ENCODE measurements at regions not wholly inside any gene's neighbourhood (a gene's known extent, or its start where the extent isn't known, plus 50 kb on each side); places are given as distances from the start of the nearest gene placed in this dataset.
"Not testable (repeated sequence)": the region's sequence is repeated elsewhere in the genome, so short reads cannot be mapped to it uniquely, and the experiment has no call there.

- DNase-seq (ENCODE audit: low spot score), result no peak
Measured at GRCh38 chr12:28060871-28061270, 88.3 kb upstream of the PTHLH start.

DNA sequence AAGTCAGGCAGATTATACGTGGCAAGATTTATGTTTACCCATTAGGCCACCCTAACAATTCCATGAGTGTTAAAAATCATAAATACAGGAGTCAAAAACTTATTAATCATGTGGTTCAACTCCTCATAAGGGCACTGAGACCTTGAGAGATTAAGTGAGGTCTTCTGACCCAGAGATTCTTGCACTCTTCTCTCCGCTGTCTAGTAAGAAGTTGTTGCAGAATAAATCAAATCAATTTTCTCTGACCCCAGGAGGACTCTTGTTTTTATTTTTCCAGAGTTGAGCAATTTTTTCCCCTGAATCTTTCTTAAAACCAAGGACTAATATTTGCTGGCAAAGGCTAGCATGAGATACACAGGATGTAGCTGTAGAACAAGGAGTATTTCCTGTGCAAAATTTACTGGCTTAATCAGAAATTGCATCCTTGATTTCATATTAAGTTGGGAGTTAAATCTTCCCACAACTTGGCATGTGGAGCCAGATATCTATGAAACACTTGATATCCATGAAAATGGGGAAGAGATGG, 90.9 kb upstream of the PTHLH start:
- no peak for DNase-seq (ENCODE audit: low spot score)

- no peak for DNase-seq (ENCODE audit: low spot score)
Measured at GRCh38 chr12:28065374-28065773, 92.8 kb upstream of the PTHLH start.

- no peak for DNase-seq (ENCODE audit: low spot score)
Measured at GRCh38 chr12:28065889-28066630, 93.5 kb upstream of the PTHLH start.

DNA sequence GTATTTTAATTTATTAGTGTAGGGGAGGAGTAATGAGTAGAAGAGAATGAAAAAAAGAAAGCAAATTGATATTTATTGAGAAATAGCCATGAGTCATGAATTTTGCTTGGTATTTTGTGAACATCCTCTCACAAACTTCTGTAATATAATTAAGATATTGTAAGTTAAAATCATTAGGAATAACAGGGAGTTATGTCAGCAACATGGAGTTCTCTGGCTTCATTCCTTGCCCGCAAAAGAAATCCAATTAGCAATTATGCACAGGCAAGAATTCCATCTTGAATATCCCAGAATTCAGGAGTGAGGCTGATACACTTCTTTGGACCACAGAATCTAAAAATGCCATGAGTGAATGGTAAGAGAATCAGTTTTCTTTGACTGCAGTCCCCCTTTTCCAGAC, 94.3 kb upstream of the PTHLH start:
- DNase-seq (ENCODE audit: low spot score), result no peak

- DNase-seq (ENCODE audit: low spot score), result no peak
Measured at GRCh38 chr12:28068467-28068866, 95.9 kb upstream of the PTHLH start.

- no peak for DNase-seq (ENCODE audit: low spot score)
Measured at GRCh38 chr12:28079539-28079938, 107.0 kb upstream of the PTHLH start.

DNA sequence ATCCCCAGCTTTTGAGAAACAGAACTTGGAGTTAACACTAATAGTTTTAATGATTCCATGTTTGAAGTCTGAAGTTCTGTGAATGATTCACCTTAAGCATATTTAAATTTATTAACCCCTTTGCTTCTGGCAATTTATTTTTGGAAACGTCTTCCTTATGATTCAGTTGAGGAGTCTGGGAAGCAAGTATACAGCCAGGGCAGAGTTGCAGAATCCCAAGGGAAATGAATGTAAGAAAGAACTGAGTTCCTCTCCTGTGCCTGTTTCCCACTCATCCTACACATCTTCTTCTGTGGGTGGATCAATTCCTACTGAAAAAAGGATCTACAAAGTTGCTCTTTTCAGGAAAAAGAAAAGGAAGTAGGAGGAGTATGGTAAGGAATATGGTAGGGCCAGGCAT, 108.2 kb upstream of the CCDC91 start:
- no peak for DNase-seq (ENCODE audit: low spot score)

- peak; percentile 52 for DNase-seq (ENCODE audit: low spot score)
Measured at GRCh38 chr12:28083840-28084678, 106.2 kb upstream of the CCDC91 start.

DNA sequence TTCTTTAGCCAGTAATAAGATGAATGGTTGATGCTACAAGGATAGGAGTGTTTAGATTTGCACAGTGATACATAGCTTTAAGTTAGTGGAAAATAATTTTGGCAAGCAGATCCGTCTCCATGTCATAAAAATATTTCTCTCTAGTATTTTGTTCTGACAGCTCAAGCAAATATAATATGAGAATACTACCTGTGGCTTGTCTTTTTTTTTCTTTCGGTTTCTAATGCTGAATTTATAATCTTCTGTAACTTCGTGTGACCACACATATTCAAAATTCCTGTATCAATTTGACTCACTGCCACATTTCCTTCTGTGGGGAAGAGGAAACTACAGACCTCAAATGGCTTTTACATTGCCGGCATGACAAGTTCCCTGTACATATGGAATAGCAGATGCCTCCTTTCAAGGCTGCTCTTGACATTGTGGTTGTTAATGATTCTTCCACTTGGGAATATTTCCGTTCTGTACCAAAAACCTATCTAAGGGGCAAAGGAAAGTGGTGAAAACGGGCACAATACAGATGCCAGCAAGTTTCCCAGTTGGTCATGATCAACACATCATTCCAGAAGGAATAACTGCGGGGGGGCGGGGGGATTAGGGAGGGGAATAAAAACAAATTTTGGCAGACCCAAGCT, 103.6 kb upstream of the CCDC91 start:
- no peak for DNase-seq (ENCODE audit: low spot score)

DNA sequence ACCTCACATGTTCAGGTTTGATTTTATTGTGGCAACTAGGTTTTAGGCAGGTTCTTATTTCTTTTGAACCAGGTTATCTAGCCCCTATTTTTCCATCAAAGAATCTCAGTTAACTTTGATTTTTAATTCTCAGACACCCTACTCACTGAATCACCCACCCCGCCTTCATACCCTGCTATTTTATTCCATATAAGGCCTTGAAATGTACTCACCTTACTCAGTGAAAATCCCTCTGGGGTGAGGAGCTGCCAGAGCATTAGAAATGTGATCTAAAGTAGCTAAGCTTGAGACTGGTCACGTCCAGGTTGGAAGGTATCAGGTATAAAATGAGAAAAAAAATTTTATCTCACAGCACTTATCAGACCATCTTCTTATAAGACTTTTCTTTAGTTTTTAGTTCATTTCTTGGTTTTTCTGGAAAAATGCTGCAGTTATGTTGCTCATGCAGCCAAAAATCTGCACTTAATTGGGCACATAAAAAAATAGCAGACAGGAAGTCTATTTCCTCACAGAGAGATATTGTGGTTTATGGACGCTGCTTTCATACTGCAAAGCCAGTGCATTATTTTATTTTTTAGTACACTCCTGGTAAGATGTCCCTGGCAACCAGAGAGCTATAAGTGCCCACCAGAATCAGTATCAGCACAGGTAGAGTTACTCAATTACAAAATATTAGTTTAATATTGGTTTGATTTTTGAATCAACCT, 101.5 kb upstream of the CCDC91 start:
- peak; percentile 32 for DNase-seq (ENCODE audit: low spot score)

- DNase-seq (ENCODE audit: low spot score), result peak; percentile 27
Measured at GRCh38 chr12:28089338-28089737, 100.9 kb upstream of the CCDC91 start.

GRCh38 chr12:28090835-28091234, 99.4 kb upstream of the CCDC91 start:
- no peak for DNase-seq (ENCODE audit: low spot score)

- no peak for DNase-seq (ENCODE audit: low spot score)
Measured at GRCh38 chr12:28092396-28092795, 97.9 kb upstream of the CCDC91 start.

DNA sequence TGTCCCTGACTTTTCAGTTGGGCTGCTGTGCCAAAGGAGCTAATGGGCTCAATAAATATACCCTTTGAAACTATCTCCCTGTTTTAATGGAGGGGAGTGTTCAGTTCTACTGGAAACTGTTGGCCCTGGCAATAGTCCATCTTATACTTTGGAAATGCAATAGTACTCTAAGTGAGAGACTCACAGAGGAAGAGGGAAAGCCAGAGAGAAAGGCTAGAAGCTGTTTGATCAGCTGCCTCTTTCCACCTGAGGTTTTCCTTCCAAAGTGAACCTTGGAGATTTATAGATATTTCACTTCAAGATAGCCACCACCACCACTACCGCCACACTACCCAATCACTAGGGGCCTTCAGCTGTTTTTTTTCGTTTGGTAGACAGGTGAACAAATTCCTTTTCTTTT, 93.6 kb upstream of the CCDC91 start:
- no peak for DNase-seq (ENCODE audit: low spot score)

GRCh38 chr12:28097221-28097620, 93.0 kb upstream of the CCDC91 start:
- DNase-seq (ENCODE audit: low spot score), result no peak

DNA sequence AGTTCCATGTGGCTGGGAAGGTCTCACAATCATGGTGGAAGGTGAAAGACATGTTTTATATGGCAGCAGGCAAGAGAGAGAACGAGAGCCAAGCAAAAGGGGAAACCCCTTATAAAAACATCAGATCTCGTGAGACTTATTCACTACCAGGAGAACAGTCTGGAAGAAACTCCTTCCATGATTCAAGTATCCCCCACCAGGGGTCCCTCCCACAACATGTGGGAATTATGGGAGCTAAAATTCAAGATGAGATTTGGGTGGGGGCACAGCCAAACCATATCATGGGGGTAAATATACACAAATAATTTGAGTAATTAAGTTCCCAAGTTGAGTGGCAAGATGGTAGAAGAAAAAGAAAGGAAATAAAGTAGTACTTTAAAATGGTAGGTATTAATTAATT, 91.0 kb upstream of the CCDC91 start:
- not testable (repeated sequence) for DNase-seq (ENCODE audit: low spot score)

DNA sequence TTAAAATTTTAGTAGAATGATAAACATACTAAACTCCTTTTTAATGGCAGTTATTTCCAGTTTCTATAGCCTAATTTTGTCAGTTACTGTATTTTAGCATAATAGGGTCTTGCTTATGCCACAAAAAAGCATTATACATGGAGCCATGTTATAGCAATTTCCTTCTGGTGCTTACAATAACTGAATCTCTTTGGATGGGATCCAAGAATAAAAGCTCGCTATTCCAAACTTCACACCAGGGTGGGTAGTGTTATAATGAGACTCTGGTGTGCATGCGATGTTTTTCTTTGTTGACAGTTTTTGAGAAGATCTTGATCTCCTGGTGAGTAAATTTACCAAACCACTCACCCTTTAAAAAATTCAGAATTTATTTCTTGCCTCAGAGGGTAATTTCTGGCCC, 90.4 kb upstream of the CCDC91 start:
- no peak for DNase-seq (ENCODE audit: low spot score)

GRCh38 chr12:28100717-28101116, 89.5 kb upstream of the CCDC91 start:
- DNase-seq (ENCODE audit: low spot score), result no peak

- no peak for DNase-seq (ENCODE audit: low spot score)
Measured at GRCh38 chr12:28104316-28104715, 85.9 kb upstream of the CCDC91 start.

- DNase-seq (ENCODE audit: low spot score), result no peak
Measured at GRCh38 chr12:28104903-28105864, 85.1 kb upstream of the CCDC91 start.
